ENCODE measurements at regions not wholly inside any gene's neighbourhood (a gene's known extent, or its start where the extent isn't known, plus 50 kb on each side); places are given as distances from the start of the nearest gene placed in this dataset.
A peak's percentile ranks its signal among the peaks of the same experiment; 100 is the strongest.
"Not testable (repeated sequence)": the region's sequence is repeated elsewhere in the genome, so short reads cannot be mapped to it uniquely, and the experiment has no call there.

DNA sequence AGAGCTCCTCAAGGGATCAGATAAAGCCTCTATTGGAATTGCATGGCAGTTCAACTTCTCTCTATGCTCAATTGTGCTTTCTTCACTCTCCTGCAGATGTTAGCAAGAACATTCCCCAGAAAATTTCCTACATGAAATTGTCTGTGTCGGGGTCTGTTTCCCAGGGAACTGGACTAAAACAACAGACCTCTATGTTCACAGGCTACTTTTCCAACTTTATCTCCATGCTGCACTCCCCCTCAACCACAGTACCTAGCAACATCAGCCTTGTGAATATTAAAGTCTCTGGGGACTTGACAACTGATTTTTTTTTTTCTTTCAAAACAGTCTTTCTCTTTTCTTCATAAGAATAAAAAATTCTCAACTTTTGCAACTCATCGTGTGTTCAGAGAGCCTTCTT is 1470.8 kb upstream of the ADGRL3 start:
- DNase-seq = no peak

GRCh38 chr4:59748433-59748832 is 1451.7 kb upstream of the ADGRL3 start:
- no peak for DNase-seq

GRCh38 chr4:59759082-59759825 is 1440.9 kb upstream of the ADGRL3 start:
- DNase-seq = no peak

DNA sequence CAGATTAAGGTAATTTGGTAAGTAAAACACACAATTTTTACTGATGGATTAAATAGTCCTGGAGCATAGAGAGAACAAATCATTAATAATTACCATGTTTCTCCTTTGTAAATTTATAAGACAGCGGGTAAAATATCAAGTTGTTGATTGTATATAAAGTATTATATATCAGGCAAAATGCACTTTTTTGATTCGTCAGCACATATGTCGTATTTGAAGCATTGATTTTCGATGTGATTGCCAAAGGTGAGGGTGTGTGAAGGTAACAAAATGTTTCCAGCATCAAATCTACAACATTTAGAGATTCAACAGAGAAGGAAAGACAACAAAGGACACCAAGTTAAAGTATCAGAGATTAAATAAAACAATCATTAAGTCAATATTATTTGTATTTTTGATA is 1437.8 kb upstream of the ADGRL3 start:
- DNase-seq = no peak

- no peak for DNase-seq
These were observed 1429.4 kb upstream of the ADGRL3 start for GRCh38 chr4:59770601-59771264.

DNA sequence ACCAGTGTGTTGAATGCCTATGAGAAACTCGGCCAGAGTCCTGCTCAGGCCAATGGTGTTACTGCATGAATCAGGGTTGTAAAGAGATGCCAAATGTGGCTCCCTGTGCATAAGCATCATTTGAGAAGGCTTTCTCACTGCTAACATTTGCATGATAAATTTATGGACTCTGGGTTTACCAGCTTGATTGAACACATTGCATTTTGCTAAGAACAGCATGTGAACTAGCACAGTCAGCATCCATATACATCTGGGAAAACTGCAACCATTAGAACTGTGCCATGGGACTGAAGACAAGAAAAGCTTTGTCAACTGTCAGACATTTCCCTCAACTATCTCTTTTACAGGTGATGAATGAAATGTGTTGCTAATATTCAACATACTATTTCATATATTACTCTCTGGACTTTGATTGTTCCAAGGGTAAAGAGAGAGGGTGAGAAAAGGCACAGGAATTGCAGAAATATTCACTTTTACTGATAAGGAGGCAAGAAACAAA is 1427.4 kb upstream of the ADGRL3 start:
- DNase-seq = no peak

- DNase-seq = not testable (repeated sequence)
These were observed 1419.9 kb upstream of the ADGRL3 start for GRCh38 chr4:59780271-59780670.

DNA sequence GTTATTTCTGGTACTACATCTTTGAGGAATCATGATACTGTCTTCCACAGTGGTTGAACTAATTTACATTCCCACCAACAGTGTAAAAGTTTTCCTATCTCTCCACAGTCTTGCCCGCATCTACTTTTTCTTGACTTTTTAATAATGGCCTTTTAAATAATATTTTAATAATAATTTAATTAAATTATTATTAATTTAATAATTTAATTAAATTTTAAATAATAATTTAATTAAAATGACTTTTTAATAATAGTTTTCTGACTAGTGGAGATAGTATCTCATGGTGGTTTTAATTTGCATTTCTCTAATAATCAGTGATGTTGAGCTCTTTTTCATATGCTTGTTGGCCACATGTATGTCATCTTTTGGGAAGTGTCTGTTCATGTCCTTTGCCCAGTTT is 1395.0 kb upstream of the ADGRL3 start:
- DNase-seq = no peak

- no peak for DNase-seq
These were observed 1385.6 kb upstream of the ADGRL3 start for GRCh38 chr4:59814402-59815010.

DNA sequence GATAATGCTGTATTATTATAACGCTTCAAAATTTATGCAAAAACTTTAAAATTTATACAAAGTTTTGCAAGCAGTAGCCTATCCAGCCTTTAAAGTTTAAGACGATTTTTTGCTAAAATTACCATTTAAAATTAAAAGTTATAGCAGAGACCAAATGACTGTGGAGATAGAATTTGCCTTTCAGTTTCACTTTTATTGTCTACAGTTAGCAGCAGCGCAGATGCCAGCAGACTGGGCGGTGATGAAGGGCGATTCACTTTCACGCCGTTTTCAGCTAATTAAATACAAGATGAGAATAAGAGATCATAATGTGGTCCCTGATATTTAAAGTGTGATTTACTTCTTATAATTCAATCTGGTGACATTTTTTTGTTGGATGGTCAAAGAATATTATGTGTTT is 1381.5 kb upstream of the ADGRL3 start:
- DNase-seq = peak in 1 of 2 experiments; percentile 31

- DNase-seq = no peak
These were observed 1376.8 kb upstream of the ADGRL3 start for GRCh38 chr4:59823311-59823710.

DNA sequence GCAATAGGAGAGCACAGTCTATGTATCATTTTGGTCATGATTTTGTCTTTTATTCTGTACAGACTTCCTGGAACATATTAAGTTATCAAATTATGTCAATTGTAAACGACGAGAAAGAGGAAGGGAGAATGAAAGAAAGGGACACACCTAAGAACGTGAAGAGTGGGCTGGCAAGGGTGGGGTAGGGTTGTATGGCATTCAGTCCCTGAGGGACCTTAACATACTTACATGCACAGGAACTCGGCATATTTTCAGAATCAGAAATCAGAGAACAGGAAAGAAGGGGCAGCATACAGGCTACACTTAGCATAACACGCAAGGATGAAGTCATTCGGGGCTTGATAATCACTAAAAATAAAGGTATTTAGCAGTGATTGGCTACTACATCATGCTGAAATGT is 1375.0 kb upstream of the ADGRL3 start:
- DNase-seq = no peak

- DNase-seq = no peak
These were observed 1368.4 kb upstream of the ADGRL3 start for GRCh38 chr4:59831746-59832145.

DNA sequence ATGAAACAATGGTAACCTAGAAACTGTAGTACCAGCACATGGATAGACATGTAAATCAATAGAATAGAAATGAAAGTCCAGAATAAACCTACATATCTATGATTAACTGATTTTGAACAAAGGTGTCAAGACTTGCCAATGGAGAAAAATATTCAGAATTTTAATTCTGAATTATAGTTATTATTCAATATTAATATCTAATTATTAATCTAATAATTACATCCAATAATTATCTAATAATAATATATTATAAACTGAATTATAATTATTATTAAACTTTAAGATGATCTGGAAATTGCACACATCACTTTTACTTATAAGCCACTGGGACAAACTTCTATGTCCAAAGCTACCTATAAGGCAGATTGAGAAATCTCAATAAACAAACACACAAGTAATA is 1365.2 kb upstream of the ADGRL3 start:
- no peak for DNase-seq

DNA sequence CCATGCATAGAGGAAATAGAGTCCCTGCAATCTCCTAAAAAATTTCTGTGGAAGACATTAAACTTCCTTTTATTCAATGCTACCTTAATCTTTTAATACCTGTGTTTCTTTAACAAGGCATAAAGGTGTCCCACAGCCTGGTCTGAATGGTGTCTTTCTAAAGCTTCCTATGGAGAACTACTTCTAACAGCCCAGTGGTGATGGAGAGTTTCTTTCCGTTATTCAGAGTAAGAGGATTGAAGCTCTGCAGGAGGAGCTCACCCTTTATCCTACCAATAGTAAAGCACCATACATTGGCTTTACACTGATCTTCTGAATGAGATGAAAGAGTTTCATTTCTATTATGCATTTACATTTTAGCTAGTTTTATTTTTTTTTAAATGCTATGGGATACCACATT is 1362.4 kb upstream of the ADGRL3 start:
- no peak for DNase-seq

- no peak for DNase-seq
These were observed 1361.9 kb upstream of the ADGRL3 start for GRCh38 chr4:59838236-59838635.

GRCh38 chr4:59841698-59842097 is 1358.4 kb upstream of the ADGRL3 start:
- DNase-seq = no peak

- DNase-seq = no peak
These were observed 1351.7 kb upstream of the ADGRL3 start for GRCh38 chr4:59848457-59848856.

DNA sequence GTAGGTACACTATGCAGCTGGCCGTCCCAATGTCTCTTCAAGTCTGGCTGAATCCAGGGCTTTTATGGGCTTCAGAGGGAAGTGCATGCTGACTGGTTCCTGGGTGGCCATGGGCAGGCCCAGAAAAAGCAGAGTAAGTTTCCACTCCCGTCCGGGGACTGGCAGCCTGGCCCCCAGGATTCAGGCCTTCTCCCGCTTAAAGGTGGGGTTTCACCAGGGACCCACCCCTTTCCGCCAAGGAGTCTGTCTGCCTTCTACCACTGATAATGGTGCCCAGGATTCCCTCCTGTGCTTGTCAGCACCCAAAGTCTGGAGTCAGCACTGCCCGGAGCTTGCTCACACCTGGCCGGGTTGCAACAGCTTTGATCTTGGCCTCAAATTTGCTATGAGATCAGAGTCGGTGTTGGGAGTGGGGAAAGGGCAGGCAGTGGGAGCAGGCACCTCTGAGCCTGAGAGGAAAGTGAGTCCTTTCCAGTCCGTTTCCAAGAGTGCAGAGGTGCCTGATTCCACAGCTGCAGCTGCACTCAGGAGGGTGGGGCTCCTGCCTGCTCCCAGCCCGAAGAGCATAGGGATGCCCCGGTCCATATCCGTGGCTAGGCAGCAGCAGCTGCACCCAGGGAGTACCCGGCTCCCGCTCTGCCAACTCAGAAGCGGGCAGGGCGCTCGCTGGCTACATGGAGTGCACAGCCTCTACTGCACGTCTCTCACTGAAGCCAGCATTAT is 1344.3 kb upstream of the ADGRL3 start:
- peak; percentile 51 to 70 for DNase-seq

DNA sequence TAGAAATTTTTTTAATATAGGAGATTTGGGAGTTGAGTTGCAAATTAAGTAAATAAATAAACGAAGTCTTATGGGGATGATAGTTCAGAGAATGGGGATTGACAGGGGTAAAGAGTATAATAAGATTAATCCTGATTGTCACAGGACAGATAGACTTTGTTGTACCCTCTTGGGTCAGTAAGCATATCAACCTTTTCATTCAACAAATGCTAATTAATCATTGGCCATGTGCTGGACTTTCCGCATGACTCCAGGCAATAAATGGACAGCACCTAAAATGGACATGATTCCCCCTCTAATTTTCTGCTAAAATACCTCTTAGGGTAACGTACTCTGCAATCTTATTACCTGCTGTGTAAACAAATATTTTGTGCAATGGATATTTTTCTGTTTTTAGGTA is 1331.1 kb upstream of the ADGRL3 start:
- DNase-seq = no peak

DNA sequence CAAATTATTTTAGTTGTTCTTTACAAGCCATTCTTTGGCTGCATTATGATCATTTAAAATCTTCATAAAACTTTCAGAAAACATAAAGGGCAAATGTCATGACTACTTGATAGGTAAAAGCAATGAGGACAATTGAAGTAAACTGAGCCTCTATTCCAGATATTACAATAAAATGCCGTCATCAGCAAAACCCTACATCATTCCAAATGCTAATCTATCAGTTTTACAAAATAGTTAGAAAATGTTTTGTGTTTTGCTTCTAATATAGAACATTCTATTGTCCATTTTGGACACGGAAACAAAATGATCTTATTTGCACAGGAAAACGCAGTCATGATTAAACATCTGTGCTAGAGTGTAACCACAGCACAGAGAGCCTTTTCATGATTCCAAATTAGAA is 1330.6 kb upstream of the ADGRL3 start:
- no peak for DNase-seq

DNA sequence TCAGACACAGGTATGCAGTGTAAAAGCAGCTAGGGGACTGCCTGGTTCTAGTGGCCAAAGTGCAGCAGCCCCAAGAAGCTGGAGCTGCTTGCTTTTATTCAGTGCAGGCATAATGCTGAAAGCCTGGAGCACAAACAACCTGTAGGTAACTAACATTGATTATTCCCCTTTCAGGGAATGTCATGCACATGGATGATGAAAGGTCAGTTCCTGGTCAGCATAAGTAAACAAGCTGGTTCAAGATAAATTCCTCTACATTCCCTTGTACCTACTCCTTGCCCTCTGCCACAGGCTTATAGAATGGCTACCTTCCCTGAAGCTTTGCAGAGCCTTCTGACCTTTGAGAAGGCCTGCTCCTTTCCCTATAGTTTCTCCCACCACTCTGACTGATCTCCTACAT is 1318.5 kb upstream of the ADGRL3 start:
- no peak for DNase-seq

- no peak for DNase-seq
These were observed 1295.8 kb upstream of the ADGRL3 start for GRCh38 chr4:59904331-59904730.

All from SHP77 (cell line).